GM12873 (cell line): ENCODE measurements at regions not wholly inside any gene's neighbourhood (a gene's known extent, or its start where the extent isn't known, plus 50 kb on each side); places are given as distances from the start of the nearest gene placed in this dataset.

Experiments used
- CTCF ChIP-seq: IDR thresholded peaks from 2 replicates; pipeline ENCODE4 v1.5.1; 2012; ENCODE audit warnings: low read depth, mild to moderate bottlenecking, moderate library complexity, low read length, control low read depth; ENCODE audit not compliant: insufficient read depth; ENCODE audit errors: missing control alignments

- no peak for TF ChIP-seq CTCF
These were observed 130.3 kb downstream of the RXFP2 start for GRCh38 chr13:31869582-31869981.

GRCh38 chr13:31870511-31870910 lies 131.2 kb downstream of the RXFP2 start:
- TF ChIP-seq CTCF, result no peak

GRCh38 chr13:31873145-31873544 lies 133.8 kb downstream of the RXFP2 start:
- no peak for TF ChIP-seq CTCF

- no peak for TF ChIP-seq CTCF
These were observed 135.8 kb downstream of the RXFP2 start for GRCh38 chr13:31875134-31875533.

- no peak for TF ChIP-seq CTCF
These were observed 138.7 kb downstream of the RXFP2 start for GRCh38 chr13:31878052-31878451.

- no peak for TF ChIP-seq CTCF
These were observed 139.2 kb downstream of the RXFP2 start for GRCh38 chr13:31878495-31878894.

- no peak for TF ChIP-seq CTCF
These were observed 139.6 kb downstream of the RXFP2 start for GRCh38 chr13:31878955-31879354.
